ENCODE measurements at regions not wholly inside any gene's neighbourhood (a gene's known extent, or its start where the extent isn't known, plus 50 kb on each side); places are given as distances from the start of the nearest gene placed in this dataset.

DNA sequence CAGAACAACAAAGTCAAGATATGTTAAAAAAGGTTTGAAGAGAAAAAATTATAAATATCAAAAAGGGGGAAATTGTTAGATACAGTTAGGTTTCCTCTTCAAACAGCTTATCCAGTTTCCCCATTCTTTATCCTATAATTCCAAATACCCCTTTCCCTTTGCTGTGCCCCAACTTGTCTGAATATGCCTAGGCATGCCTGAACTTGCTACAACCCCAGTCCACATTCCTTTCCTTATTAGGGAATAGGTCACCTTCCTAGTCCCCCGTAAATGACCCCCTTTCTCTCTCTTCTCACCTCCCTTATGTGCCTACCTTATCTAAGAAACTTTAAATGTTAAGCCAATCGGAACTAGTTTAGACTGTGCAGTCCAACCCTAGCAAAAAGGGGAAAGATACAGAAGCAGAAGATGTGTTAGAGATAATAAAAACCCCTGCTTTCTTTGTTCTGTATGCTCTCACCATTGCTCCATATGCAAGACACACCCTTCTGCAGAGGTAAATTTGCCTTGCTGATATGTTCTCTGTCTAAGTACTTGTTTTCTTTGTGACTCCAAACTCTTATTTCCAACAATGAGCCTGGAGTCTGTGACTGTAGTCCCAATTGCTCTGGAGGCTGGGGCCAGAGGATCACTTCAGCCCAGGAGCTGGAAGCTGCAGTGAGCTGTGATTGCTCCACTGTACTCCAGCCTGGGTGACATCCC lies 810.1 kb downstream of the PLA2G4A start:
- DNase-seq (ENCODE audit: extremely low read depth, insufficient read length): no peak

GRCh38 chr1:187641015-187641414 lies 812.3 kb downstream of the PLA2G4A start:
- TF ChIP-seq, protein P1, sequence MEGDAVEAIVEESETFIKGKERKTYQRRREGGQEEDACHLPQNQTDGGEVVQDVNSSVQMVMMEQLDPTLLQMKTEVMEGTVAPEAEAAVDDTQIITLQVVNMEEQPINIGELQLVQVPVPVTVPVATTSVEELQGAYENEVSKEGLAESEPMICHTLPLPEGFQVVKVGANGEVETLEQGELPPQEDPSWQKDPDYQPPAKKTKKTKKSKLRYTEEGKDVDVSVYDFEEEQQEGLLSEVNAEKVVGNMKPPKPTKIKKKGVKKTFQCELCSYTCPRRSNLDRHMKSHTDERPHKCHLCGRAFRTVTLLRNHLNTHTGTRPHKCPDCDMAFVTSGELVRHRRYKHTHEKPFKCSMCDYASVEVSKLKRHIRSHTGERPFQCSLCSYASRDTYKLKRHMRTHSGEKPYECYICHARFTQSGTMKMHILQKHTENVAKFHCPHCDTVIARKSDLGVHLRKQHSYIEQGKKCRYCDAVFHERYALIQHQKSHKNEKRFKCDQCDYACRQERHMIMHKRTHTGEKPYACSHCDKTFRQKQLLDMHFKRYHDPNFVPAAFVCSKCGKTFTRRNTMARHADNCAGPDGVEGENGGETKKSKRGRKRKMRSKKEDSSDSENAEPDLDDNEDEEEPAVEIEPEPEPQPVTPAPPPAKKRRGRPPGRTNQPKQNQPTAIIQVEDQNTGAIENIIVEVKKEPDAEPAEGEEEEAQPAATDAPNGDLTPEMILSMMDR (IDR thresholded peaks at IDR 0.05; ENCODE audit: insufficient read depth, low read length, poor library complexity, severe bottlenecking): no peak
- H3K27me3 ChIP-seq (replicated peaks; ENCODE audit: control insufficient read depth, insufficient read depth, low read length): no peaks in the 10 kb centered on the region
- H3K36me3 ChIP-seq (ENCODE audit: control insufficient read depth, insufficient read depth, low read length): no peaks in the 10 kb centered on the region
- no peak for DNase-seq (ENCODE audit: extremely low read depth, insufficient read length)
- H3K4me3 ChIP-seq (replicated peaks; ENCODE audit: low read depth, low read length): no peak overlapping the region

More for the DNA sequence above, 810.1 kb downstream of the PLA2G4A start:
- Histone ChIP-seq H3K4me3 (replicated peaks; ENCODE audit: low read depth, low read length) (no peak overlapping the region), H3K27me3 (replicated peaks; ENCODE audit: control insufficient read depth, insufficient read depth, low read length) (no peaks in the 10 kb centered on the region), H3K36me3 (ENCODE audit: control insufficient read depth, insufficient read depth, low read length) (no peaks in the 10 kb centered on the region)
- TF ChIP-seq, protein P1 (IDR thresholded peaks at IDR 0.05; ENCODE audit: insufficient read depth, low read length, poor library complexity, severe bottlenecking): no peak

GRCh38 chr1:187641463-187641862 lies 812.7 kb downstream of the PLA2G4A start:
- TF ChIP-seq, protein P1 (IDR thresholded peaks at IDR 0.05; ENCODE audit: insufficient read depth, low read length, poor library complexity, severe bottlenecking): no peak
- H3K4me3 ChIP-seq (replicated peaks; ENCODE audit: low read depth, low read length): no peak overlapping the region
- DNase-seq (ENCODE audit: extremely low read depth, insufficient read length): no peak
- H3K27me3 ChIP-seq (replicated peaks; ENCODE audit: control insufficient read depth, insufficient read depth, low read length): no peaks in the 10 kb centered on the region
- no peaks in the 10 kb centered on the region for H3K36me3 ChIP-seq (ENCODE audit: control insufficient read depth, insufficient read depth, low read length)

DNA sequence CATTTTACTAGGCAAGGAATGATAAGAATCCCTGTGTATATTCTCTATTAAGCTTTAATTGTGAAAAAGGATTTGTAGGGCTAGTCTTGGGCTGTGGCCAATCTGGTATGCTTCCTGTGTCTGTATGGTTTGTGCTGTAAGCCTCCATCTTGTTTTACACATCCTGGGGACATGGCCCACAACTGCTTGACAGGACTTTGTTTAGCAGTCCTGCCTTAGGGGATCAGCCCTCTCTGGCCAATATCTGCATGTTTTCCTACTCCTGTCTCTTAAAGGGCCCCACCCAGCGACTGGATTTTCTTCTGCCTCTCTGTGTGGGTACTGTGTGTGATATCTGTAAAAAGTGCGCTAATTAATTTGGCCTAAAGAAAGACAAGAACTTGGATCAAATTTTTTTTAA lies 813.2 kb downstream of the PLA2G4A start:
- DNase-seq (ENCODE audit: extremely low read depth, insufficient read length): no peak
- no peaks in the 10 kb centered on the region for H3K27me3 ChIP-seq (replicated peaks; ENCODE audit: control insufficient read depth, insufficient read depth, low read length)
- H3K4me3 ChIP-seq (replicated peaks; ENCODE audit: low read depth, low read length): no peak overlapping the region
- H3K36me3 ChIP-seq (ENCODE audit: control insufficient read depth, insufficient read depth, low read length): no peaks in the 10 kb centered on the region
- TF ChIP-seq, protein P1 (IDR thresholded peaks at IDR 0.05; ENCODE audit: insufficient read depth, low read length, poor library complexity, severe bottlenecking): no peak

DNA sequence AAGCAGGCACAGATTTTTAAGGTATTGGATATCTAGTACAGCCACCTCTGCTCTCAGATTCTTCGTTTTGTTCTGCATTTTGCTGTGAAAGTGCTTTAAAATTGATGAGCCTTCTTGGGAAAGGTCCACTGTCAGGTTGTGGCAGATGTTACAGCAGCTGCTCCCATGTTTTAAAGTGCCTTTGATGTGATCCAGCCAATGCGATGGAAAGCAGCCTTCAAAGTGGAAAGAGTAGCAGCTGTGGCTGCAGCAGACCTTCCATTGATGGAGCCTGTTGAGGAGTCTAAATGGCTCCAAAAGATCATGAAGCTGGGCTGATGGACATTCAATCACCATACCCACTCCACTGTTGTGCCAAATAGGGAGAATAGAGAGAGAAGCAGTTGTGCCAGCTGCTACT lies 816.9 kb downstream of the PLA2G4A start:
- TF ChIP-seq, protein P1 (IDR thresholded peaks at IDR 0.05; ENCODE audit: insufficient read depth, low read length, poor library complexity, severe bottlenecking): no peak
- Histone ChIP-seq H3K4me3 (replicated peaks; ENCODE audit: low read depth, low read length) (no peak overlapping the region), H3K27me3 (replicated peaks; ENCODE audit: control insufficient read depth, insufficient read depth, low read length) (no peaks in the 10 kb centered on the region), H3K36me3 (ENCODE audit: control insufficient read depth, insufficient read depth, low read length) (no peaks in the 10 kb centered on the region)
- no peak for DNase-seq (ENCODE audit: extremely low read depth, insufficient read length)

All from GM06990 (cell line).